HG03159 (cell line): ENCODE measurements at regions not wholly inside any gene's neighbourhood (a gene's known extent, or its start where the extent isn't known, plus 50 kb on each side); places are given as distances from the start of the nearest gene placed in this dataset.
"Not testable (repeated sequence)": the region's sequence is repeated elsewhere in the genome, so short reads cannot be mapped to it uniquely, and the experiment has no call there.

ENCODE experiments used
- ATAC-seq: cut with Tn5 transposase; IDR thresholded peaks from one replicate; pipeline ENCODE4 v1.9.1; 2021; ENCODE audit warnings: mild to moderate bottlenecking, moderate library complexity; ENCODE audit not compliant: unreplicated experiment

DNA sequence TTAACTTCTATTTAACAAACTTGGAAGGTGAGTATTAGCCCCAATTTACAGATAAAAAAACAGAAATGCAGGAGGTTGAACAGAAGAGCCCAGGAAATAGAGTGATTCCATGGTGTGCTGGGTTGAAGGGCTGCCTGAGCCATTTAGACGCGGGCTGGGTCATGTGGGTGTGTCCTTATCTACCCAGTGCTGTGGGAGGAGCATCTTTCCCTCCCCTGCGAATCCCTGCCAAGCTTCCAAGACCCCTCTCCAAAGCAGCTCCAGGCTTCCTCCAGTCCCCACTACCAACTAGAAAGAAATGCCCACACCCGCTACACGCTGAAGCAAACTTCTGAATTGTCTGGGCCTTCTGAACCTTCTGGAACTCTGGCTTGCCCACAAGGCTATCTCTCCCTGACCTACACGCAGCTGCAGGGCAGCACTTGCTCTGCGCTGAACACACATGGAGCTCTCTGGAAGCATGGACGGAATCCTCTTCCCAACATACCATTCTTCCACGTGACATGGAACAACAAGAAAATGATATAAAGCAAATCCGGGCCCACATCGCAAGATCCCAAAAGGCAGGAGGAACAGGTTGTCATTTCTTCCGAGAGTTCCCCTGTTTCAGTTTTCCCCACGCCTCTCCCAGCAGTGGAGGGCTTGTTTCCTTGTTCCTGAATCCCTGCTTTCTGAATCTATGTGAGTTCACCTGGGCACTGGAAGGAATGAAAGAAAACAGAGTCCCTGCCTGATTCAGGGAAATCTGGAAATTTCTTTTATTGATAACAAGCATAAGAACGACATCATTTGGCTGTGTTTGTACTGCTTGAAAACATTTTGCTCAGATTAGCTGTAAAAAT lies 562.7 kb upstream of the ID2 start:
- ATAC-seq = no peak

DNA sequence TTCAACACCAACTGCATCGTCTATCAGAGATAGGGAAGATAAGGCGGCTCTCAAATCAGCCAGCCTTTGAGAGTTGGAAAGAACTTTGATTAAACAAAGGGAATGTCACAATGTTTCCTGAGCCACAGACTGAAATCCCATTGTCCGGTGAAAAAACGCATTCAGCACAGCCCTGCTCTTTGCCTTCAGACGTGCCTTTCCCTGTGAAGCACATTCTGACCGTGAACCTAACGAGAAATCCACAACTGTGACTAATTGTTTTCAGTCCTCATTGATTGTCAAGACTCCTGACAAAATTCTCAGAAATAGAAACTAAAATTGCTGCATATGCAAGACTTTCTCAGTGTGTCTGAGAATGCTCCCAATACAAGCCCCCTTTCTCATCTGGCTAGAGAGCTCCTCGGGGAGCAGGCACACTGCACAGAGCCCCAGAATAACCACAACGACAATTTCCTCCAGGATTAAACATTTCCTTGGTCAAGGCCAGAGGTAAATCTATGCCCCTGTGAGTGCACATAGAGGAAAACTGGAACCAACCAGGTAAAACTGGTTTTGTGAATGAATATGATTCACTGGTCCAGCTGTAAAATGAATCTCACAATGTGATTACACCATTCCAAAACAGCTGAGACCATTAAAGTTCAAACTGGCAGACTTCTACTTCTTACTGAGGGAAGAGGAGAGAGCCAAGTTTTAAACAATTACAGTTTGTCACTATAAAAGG lies 561.9 kb upstream of the ID2 start:
- ATAC-seq = no peak

DNA sequence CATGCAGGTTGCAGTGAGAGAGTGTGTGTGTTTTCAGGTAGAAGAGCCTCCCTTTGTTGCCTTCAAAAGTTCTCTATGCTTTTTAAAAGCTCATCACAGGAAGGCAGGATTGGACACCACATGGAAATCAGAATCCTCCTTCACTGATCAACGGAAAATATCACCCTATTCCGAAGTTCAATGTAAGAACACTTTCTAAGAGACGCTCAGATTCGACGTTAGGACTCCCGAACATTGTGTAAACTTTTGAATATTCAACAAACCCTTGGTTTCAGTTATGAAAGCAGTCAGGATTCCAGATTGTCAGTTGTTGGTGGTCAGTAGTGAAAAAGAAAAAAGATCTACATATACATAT lies 561.4 kb upstream of the ID2 start:
- ATAC-seq = no peak

DNA sequence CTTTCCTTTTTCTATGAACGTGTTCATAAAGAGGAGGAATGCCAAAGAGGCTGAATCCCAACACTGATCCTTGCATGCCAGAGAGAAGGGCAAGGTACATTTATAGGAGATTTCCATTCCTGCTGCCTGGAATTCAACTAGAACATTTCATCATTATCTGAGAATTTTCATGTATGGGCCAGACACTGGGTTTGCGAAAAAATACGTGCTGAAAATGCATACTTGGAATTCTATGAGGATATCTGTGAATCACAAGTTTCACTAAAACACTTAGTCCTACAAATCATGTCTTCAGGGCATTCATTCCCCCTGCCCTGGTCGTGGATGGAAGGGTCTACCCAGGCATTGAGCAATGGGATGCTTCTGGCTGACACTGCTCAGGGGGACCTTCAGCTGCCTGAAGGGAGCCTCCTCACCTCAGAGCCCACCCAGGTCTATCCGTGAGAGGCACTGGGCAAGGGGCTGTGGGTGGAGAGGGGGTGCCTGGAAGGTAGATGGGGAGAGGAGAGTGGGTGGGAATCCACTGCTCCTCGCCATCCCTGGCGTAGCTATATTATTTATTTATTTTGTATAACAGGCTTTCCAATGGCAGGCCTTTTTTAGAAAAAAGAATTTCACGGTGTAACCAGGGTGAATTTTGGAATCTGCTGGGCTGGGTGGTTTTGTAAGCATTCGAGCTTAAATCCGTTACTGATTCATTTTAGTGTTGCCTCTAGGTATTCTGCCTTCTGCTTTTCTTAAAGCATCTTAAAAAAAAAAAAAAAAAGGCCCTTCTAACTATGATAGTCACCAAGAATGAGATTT lies 560.6 kb upstream of the ID2 start:
- ATAC-seq = no peak

DNA sequence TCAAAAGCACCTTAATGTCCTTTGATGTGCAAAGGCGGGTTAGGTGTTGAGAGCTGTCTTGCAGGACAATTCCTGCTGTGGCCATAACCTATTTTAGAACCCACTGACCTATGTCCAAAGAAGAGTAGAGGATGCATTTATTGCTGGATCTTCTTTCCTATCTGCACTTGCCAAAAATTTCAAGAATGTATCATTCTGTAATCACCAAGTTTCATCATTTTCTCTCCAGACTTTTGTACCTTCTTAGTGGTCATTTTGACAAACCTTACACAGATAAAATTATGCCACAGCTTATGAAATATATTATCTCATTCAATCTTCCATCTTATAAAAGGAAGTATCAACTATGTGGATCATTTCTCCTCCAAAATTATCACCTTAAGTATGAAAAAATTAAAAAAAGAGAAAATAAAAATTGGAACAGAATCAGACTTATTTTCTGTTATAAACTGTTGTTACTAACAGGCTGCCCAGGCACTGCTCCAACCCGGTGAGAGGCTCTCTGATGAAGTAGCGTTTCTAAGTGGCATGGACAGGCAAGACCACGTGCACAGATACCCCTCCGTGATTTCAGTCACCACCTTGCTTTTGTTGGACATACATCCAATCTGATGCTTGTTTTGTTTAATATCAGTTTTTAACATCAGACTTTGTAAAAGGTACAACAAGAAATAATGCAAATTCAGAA lies 559.9 kb upstream of the ID2 start:
- no peak for ATAC-seq

DNA sequence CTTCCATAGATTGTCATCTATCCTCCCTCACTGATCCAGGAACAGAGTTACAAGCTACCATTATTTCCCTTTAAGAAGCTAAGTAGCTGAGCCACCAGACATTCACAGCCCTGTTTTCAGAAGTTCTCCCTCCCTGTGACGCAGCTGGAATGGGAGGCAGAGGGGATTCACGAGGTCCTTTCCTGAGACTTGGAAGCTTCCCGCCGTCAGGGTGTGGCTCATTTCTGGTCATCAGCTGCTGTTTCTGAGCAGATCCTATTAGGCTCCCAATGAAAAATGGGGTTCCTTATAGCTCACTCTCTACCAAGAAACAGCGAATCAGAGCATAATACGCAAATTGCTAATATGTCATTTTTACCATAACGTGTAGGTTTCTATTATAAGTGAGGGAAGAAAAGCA lies 559.3 kb upstream of the ID2 start:
- no peak for ATAC-seq

DNA sequence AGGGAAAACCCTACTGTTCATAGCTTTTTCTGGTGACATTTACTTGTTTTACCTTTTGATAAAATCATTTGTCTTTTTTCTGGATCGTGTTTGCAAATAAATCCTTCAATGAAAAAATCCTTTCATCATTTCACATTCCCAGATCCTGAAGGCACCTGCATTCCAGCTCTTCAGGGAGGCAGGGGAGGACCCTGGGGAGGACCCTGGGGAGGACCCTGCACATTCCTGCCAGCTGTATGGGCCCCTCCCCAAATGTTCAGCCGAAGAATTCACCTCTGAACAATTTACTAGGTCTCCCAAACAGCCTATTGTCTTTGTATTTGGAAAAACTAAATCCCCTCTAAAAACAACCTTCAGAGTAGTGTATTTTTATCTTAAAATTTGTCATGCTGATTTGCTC lies 558.4 kb upstream of the ID2 start:
- no peak for ATAC-seq

DNA sequence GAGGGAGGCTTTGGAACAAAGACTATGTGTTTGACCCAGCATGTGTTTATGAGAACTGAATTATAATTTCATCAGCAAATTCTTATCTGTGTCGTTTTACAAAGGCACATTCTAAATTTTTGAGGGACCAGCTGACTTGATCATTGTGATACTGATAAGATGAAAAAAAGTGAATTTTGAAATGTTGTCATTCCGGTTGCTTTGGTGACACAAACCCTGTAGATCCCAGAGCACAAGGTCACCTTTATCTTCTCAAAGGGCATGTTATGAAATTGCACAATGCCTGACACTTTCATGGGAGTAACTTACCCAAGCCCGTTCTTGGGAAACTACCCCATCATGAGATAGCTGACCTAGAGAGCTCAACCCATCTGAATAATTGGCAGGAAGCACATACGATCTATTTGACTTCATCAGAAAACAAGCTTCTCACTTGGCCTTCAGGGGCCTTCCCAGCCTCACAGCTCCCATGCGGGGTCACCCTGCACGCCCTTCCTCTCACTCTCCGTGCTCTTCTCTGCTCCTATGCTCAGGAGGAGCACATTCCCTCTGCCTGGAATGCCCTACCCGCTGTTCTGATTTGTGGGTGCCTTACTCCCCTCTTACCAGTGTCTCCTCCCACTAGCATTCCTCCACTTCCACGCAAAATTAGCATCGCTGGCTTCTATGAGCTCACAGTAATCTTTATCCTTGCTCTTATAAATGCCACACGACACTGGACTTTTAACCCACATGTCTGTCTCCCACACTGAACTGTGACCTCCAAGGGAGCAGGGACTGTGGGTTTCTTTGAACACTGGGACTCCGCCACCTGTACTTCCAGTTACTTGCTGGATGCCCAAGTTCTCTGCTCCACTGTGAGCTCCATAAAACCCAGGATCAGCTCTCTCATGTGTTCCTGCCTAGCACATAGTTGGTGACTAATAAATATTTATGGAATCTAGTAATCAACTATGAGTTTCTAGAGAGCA lies 555.8 kb upstream of the ID2 start:
- ATAC-seq = no peak

DNA sequence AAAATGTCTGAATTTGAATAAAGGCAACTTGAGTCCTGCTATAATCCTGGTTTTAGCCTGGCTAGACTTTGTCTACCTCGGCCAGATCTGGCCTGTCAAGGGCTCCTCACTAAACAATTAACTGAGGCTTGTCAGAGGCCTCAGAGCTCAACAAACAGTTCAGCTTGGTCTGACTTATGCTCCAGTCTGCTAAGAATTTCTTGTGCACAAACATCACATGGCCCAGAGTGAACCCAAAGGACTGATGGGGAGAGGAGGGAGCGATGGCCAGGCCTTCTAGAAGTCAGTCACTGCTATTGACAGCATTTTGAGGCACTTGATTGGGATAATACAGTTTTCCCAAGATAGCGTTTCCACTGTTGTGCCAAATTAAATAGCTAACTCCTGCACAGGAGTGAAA lies 555.1 kb upstream of the ID2 start:
- no peak for ATAC-seq

DNA sequence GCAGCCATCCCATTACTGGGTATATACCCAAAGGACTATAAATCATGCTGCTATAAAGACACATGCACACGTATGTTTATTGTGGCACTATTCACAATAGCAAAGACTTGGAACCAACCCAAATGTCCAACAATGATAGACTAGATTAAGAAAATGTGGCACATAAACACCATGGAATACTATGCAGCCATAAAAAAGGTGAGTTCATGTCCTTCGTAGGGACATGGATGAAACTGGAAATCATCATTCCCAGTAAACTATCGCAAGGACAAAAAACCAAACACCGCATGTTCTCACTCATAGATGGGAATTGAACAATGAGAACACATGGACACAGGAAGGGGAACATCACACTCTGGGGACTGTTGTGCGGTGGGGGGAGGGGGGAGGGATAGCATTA lies 550.4 kb upstream of the ID2 start:
- ATAC-seq = not testable (repeated sequence)

DNA sequence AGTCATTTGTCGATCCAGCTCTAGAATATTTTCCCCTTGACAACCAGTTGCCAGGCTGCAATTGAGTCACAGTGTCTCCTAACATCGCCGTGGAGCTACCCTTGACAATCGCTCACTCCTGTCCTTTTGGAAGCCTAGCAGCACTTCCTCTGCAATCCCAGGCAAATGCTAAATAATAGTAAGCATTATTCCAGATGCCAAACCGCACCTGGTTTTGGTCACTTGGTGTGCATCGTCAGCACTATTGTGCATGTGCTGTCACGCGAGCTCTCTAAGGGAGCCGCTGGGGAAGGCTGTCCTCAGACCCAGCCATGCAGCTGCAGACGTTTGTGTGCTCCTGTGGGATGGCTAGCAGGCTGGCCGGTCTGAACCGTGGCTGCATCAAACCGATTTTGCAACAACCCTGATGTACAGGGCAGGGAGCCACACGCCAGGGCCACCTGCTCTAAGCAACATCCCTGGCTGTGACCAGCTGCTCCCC lies 549.5 kb upstream of the ID2 start:
- ATAC-seq = no peak

DNA sequence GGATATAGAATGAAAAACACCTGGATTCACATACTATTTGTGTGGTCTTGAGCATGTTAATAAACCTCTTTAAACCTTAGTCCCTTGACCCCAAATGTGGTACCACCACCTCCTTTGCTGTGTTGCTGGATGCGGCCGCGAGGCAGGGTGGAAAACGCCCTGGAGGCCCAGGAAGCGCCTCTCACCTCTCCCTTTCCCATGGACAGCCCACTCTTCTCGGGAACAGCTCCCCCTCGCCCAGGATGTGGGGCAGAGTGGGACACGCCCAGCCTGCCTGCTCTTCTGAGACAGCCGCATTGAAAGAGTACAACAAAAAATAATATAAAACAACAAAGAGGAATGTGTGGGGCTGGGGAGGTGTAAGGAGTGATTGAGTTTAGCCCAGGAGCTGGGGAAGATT lies 549.0 kb upstream of the ID2 start:
- ATAC-seq = no peak

DNA sequence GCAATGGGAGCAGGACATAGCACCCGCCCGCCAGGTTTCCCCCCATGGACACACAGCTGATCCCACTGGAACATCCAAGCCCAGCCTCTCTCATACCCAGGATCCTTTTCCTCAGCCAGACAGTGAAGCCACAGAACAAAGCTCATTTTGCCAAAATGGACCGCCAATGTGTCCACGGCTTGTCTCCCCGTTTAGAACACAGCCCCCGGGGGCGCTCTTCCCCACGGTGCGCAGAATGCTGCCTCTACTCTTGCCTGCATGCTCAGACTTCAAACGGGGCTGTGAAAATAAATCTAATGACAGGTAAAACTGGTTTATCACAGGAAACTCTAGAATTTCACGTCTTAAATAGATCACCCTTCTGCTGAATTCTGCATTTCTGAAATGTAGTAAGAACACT lies 548.5 kb upstream of the ID2 start:
- no peak for ATAC-seq

DNA sequence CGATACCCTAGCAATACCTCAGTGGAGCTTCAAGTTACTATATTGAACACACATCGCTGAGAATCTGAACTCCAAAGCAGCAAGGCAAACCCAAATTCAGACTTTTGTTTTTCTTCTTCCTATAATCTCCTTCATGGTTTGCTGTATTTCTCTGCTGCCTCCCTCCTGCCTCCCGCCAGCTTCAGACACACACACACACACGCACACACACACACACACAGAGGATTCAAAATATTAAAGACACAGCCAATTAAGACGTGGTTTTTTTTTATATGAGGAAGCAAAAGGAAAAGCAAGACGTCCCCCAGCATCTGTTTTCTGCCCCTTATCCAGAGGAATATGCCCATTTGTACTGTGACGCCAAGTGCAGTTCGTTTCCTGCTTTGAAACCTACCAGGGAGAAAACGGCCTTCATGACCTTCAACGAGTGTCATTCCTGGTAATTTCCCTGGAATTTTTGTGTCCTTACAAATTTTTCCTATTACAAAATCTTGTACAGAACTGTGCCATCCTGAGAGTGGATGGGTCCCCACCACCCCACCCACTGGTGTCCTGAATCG lies 547.9 kb upstream of the ID2 start:
- ATAC-seq = no peak

DNA sequence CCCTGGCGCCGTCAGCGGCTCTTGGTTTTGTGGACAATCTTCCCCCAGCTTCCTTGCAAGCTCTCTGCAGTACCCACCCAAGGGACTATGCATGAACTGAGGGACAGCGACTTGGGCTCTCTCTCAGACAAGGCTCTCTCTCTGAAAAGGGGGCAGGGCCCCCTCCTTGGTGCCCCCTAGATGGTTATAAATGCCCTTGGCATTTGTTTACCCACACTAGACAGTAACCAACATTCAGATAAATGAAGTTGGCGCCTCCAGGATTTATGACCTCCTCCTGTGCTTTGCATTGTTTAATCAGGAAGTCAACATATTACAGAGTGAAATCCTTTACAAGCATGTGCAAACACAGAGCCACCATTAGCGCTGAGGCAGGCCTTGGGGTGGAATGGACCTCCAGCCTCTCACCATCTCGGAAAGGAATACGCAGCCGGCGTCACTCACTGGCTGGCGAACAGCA lies 547.4 kb upstream of the ID2 start:
- no peak for ATAC-seq

DNA sequence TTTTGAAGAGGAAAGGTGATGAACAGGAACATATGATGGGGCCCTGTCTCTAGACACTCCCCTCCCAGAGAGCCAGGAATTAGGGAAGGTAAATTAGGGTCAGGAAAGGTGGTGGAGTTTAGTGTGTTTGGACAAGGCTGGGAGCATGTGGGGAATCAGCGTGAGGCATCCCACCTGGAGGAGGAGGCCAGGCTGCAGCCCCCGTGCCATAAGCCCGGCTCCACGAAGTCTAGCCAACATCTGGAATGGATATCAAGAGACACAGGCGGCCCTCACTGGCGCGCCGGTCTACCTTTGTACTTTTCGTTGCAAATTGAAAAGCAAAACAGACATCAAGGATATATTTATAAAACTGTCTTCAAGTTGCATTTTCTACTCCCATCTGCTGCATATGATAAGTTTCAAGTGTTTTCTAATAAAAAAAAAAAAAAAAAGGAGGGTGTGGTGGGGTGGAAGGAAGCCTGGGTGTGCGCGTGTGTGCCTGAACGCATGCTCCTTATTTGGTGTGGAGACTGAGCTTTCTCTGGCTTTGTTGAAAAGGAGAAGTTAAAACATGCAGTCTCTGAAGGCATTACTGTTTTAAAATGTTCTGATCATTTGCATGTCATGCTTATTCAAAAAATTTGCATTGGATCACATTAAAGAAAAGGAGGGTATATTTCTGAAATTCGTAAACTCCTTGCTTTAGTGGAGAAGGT lies 546.7 kb upstream of the ID2 start:
- ATAC-seq = no peak

DNA sequence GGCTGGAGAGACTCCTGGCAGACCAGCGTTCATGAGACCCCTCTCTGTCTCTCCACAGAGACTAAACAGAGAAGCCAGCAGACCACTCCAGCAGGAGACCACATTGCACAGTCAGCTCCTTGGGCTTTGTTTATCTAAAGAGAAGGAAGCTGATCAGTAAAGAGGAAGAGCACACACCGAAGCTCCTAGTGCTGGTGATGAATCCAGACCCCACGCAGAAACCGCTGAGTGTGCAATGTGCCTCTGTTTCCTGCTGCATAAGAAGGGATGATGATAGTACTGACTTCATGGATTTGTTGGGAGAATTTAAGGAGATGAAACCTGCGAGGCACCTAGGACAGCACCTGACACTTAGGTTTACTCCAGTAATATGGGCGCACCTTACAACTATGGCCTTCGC lies 544.1 kb upstream of the ID2 start:
- no peak for ATAC-seq

DNA sequence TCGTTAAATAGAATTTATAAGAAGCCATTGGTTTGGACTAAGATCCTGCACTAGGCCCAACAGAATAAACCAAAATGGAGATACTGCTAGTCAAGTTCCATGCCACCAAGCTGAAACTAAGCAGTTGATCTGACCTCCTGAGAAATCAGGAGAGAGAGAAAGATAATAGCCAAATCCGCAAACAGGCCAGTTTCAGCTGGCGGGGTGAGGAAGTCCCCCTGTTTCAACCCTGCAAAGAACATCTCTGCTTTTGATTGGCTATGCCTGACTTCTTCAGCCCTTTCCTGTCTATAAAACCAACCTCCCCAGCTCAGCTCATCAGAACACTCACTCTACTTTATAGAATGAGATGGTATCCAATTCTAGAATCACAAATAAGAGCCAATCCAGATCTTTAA lies 543.3 kb upstream of the ID2 start:
- ATAC-seq = no peak
